ENCODE measurements at regions not wholly inside any gene's neighbourhood (a gene's known extent, or its start where the extent isn't known, plus 50 kb on each side); places are given as distances from the start of the nearest gene placed in this dataset.
A peak's percentile ranks its signal among the peaks of the same experiment; 100 is the strongest.

DNA sequence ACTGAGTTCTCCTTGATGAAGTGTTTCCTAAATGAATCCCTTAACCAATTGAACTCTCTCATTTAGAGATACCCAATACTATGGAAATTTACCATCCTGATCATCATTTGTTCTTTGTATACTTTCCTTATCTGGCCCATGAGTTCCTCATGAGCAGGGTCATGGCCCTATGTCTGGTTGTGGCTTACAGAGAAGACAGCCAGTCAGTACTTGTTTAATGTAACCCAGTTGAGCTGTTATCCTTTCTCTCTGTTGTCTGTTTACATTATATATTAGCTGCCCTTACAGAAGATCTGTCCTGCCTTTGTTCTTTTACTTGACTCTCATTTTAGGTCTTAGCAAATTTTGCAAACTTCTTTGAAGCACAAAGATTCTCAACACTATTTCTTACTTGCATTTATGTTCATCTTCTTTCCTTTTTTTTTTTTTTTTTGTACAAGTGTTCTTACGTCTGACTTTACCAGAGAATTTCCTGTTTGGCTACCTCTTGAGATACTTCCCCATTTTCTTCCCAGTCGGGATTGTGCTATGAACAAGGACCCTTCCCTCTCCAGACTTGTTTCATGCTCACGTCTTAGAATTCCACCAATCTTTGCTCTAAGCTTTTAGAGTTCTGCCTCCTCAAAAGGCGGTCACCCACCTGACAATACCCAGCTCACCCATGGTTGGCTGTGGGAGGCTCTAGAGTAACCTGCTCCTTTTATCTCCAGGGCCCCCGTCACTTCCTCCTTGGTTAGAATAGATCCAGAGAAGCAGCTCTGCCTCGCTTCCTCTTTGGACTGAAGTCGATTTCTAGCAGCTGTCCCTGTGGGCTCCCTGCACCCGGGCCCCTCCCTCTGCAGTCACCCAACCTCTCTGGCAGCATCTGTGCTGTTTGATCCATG lies 53.6 kb upstream of the RUNX1 start:
- Histone ChIP-seq H3K9me3 (replicated peaks; ENCODE audit: control insufficient read depth, low read depth, low read length) (no peaks in the 10 kb centered on the region), H3K36me3 (ENCODE audit: control insufficient read depth, insufficient read depth, low read length) (no peaks in the 10 kb centered on the region), H3K4me3 (ENCODE audit: low read length) (no peak overlapping the region), H3K27ac (ENCODE audit: low read length) (no peak overlapping the region), H3K4me1 (ENCODE audit: control insufficient read depth, insufficient read depth, low read length) (peaks cover 3% of the 10 kb centered on the region), H3K27me3 (ENCODE audit: control insufficient read depth, insufficient read depth, low read length) (no peaks in the 10 kb centered on the region)
- DNase-seq, result peak; percentile 69
- WGBS (ENCODE audit: insufficient coverage), result 30% methylated on average over 6 of the region's 8 CpGs

DNA sequence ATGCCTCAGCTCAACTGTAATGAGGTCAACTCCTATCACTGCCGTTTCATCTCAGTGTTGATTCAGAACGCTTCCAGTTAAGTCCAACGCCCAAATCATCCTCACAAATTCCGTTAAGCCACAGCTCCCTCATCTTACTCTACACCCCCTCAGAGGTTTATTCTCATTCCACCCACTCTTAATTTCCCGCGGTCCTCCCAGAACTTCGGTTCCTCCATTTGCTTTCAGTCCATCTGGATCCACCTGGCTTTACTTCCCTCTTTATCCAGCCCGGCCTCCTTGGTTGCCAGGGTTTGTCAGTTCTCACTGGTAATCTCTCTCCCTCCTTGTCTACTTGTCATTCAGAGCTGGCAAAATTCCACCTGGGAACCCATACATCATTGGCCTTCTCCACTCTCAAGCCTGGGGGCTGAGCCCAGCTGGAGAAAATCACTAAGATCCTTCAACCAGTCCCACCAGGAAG lies 51.3 kb upstream of the RUNX1 start:
- Histone ChIP-seq H3K27ac (ENCODE audit: low read length) (no peak overlapping the region), H3K36me3 (ENCODE audit: control insufficient read depth, insufficient read depth, low read length) (no peaks in the 10 kb centered on the region), H3K4me1 (ENCODE audit: control insufficient read depth, insufficient read depth, low read length) (peaks cover 3% of the 10 kb centered on the region), H3K4me3 (ENCODE audit: low read length) (no peak overlapping the region), H3K9me3 (replicated peaks; ENCODE audit: control insufficient read depth, low read depth, low read length) (no peaks in the 10 kb centered on the region), H3K27me3 (ENCODE audit: control insufficient read depth, insufficient read depth, low read length) (no peaks in the 10 kb centered on the region)
- DNase-seq, result no peak
- 77% methylated on average over 8 of the region's 8 CpGs for WGBS (ENCODE audit: insufficient coverage)

DNA sequence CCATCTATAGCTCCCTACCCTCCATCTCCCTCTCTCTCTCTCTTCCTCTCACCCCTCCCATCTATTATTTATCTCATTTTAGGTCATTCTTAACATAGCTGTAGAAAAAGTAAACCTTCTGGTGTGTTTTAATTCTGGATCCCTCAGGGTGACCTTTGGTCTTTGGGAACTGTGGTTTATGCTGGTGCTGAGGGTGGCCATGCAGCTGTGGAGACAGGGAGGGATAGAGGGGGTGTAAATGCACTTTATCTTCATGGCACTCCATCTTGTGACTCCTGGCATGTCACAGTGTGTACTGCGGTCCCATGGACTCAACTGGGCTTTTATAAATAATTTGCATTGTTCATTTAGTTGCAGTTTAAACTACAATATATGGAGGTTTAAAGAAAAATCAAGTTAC lies 50.2 kb upstream of the RUNX1 start:
- Histone ChIP-seq H3K4me3 (ENCODE audit: low read length) (no peak overlapping the region), H3K36me3 (ENCODE audit: control insufficient read depth, insufficient read depth, low read length) (no peaks in the 10 kb centered on the region), H3K9me3 (replicated peaks; ENCODE audit: control insufficient read depth, low read depth, low read length) (no peaks in the 10 kb centered on the region), H3K27me3 (ENCODE audit: control insufficient read depth, insufficient read depth, low read length) (no peaks in the 10 kb centered on the region), H3K27ac (ENCODE audit: low read length) (no peak overlapping the region), H3K4me1 (ENCODE audit: control insufficient read depth, insufficient read depth, low read length) (peaks cover 3% of the 10 kb centered on the region)
- no peak for DNase-seq
- no CpG with 5 or more reads among the region's 1 CpG for WGBS (ENCODE audit: insufficient coverage)
